HG03045 (cell line): ENCODE measurements at regions not wholly inside any gene's neighbourhood (a gene's known extent, or its start where the extent isn't known, plus 50 kb on each side); places are given as distances from the start of the nearest gene placed in this dataset.
"Not testable (repeated sequence)": the region's sequence is repeated elsewhere in the genome, so short reads cannot be mapped to it uniquely, and the experiment has no call there.

Experiments
- ATAC-seq: cut with Tn5 transposase; IDR thresholded peaks from one replicate; pipeline ENCODE4 v1.9.1; 2021; ENCODE audit warnings: mild to moderate bottlenecking, moderate library complexity; ENCODE audit not compliant: unreplicated experiment

GRCh38 chr6:6997263-6998193 lies 110.2 kb upstream of the RREB1 start:
- ATAC-seq = no peak

DNA sequence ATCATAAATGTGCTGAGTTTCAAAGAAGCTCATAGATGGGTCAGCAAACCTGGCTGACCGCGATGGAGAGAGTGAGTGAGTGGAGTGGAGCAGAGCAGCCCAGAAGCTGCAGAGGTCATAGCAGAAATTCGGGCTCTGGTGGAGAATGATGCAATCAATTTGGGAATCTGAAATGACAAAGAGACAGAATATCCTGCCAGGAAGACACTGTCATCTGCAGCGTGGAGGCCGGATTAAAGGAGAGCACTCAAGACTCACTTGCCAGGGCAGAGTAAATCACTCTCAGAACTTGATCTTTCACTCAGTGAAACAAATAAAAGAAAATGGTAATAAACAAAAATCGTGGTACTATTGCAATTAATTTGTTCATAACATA lies 109.6 kb upstream of the RREB1 start:
- ATAC-seq = no peak

GRCh38 chr6:7000825-7001777 lies 106.7 kb upstream of the RREB1 start:
- ATAC-seq = no peak

- no peak for ATAC-seq
Measured at GRCh38 chr6:7003041-7003440, 104.7 kb upstream of the RREB1 start.

DNA sequence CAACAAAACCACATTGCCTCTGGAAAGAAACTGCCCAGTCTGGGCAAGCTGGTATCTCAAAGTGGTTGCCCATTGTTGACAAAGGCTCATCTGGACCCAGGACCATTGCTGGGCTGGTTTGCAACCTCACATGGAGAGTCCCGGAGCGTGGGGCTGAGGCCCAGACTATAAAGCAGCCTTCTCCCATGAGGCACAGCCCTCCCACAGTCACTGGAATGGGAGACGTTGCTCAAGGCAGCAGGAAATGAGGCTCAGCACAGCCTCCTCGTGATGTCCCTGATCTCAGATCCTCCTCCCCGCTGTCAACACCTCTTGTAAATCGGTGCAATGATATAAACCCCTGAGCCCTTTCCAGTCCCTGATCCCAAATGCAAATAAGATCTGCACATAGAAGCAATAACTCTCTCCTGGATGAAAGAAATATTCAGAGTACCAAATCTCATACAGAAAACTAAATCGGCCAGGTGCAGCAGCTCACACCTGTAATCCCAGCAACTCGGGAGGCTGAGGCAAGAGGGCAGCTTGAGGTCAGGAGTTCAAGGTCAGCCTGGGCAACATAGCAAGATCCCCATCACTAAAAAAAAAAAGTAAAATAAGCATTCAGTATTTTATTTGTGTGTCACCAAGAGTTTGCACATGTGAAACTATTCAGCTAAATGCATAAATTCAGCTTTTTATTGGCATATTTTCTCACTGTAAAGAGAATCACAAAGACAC lies 103.0 kb upstream of the RREB1 start:
- no peak for ATAC-seq

- no peak for ATAC-seq
Measured at GRCh38 chr6:7006515-7007191, 101.1 kb upstream of the RREB1 start.

GRCh38 chr6:7008451-7008988 lies 99.2 kb upstream of the RREB1 start:
- no peak for ATAC-seq

- no peak for ATAC-seq
Measured at GRCh38 chr6:7016226-7016625, 91.5 kb upstream of the RREB1 start.

GRCh38 chr6:7021301-7021700 lies 86.5 kb upstream of the RREB1 start:
- ATAC-seq = no peak

DNA sequence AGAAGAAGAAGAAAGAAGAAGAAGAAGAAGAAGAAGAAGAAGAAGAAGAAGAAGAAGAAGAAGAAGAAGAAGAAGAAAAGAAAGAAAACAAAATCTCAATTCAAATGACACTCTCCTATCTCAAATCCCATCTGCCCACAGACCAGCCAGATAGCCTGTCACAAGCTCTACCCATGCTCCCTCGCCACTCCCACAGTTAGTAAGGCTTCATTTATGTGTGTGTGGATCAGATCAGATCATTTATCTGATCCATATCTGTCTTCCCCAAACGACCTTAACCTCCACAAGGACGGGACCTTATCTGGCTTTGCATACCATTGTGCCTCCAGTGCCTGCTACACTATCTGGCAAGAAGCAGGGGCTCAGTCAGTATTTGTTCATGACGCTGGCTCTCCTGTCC lies 81.9 kb upstream of the RREB1 start:
- ATAC-seq = no peak

- ATAC-seq = not testable (repeated sequence)
Measured at GRCh38 chr6:7028963-7029362, 78.8 kb upstream of the RREB1 start.

- ATAC-seq = not testable (repeated sequence)
Measured at GRCh38 chr6:7030968-7031367, 76.8 kb upstream of the RREB1 start.

GRCh38 chr6:7033202-7033601 lies 74.6 kb upstream of the RREB1 start:
- ATAC-seq = no peak

DNA sequence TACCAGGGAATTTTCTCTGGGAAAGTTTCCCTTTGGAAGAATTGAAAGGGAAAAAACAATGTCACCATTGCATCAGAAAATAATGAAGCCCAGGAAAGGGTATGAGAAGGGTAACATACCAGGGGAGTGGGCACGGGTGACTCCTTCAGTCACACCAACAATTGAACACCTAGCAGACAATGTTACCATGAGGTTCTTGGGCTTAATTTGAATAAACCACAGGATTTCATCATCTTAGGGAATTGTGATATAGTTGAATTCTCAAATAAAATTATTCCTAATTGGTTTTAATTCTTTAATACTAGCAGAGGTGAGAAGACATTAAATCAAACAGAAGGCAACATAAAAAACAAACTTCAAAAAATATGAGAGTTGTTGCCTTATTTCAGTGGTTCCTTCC lies 73.7 kb upstream of the RREB1 start:
- no peak for ATAC-seq

DNA sequence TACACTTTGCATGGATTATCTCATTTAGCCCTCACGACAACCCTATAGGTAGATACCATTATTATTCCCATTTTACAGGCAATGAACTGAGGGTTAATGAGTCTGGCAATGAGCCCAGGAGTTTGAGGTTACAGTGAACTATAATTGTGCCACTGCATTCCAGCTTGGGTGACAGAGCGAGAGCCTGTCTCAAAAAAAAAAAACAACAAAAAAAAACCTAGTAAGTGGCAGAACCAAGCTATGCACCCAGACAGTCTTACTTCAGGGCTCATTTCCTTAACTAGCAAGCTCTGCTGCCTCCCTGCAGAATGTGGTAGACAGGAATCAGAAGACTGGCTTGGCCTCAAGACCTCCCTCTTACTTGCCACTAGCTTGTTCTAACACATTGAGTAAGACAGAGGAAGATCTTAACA lies 71.9 kb upstream of the RREB1 start:
- no peak for ATAC-seq

GRCh38 chr6:7041511-7042026 lies 66.2 kb upstream of the RREB1 start:
- no peak for ATAC-seq

DNA sequence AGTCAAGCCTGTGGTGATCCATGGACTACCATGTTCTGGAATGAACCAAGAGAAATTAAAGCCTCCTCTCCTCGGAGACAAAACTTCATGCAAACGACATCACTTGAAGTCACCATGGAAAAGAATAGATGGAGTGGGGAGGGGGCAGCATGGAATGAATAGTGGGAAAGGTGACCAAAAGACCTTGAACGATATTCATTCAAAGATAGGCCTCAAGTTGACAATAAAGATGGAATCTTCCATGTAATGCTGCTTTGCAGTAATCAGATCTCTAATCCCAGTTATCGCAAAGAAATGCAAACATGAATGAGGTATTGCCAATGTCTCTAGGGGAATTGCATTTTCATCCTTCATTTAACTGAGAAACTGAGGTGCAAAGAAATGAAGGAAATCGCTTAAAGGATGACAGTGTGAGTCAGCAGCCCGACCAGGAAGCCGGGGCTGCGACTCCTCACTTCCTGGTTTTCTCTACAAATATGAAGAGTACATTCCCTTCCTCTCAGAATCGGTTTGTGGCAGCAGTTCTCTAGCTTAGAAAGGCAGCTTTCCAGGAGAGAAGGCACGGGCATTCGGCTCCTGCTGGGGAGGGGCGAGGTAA lies 65.6 kb upstream of the RREB1 start:
- ATAC-seq = no peak

DNA sequence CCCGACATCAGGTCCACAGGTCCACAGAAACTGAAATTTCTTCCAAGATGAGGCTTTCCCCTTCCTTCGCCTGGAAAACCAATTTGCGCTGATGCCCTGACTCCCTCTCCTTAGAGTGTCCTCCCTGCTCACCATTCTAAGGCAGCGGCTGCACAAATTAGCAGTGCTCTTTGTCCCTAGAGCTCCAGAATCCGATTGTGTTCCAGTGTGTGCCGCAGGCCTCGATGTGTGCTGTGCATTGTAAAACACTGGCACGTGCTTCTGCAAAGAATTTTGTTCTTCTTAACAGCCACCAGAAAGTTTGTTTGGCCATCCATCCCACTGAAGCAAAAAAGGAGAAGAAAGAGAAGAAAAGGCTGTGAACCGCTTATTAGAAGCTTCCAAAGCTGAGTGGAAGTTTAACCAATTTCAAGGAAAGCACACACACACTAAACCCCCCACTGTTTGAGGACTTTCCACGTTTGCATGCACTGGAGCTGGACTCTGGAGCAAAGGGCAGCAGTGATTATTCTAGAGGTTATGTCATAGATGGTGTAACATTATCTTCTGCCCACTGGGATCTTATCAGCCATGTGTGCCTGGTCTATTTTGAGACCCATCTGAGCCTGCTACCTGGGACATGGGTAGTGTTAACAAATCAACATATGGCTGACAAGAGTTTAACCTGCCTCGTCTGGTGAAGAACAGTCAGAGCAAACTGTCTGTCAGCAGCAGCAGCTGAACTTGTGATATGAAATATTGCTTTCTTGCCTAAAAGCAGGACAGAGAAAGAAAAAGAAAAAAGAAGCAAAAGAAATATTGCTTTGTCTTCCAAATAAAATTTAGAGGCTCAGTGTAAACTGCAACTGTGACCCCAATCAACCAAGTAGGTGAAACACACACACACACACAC lies 64.9 kb upstream of the RREB1 start:
- no peak for ATAC-seq

- no peak for ATAC-seq
Measured at GRCh38 chr6:7045331-7045730, 62.4 kb upstream of the RREB1 start.
